GM12878 (cell line): ENCODE measurements at regions not wholly inside any gene's neighbourhood (a gene's known extent, or its start where the extent isn't known, plus 50 kb on each side); places are given as distances from the start of the nearest gene placed in this dataset.

Source experiments
- BHLHE40 ChIP-seq, 2 experiments: fragments of 450-650 bp in 1 of 2; IDR thresholded peaks; 2 replicates each; pipeline ENCODE4 v1.6.1; 2011 to 2017; ENCODE audit warnings: low read depth in 2 of 2, borderline replicate concordance in 1 of 2, improper control_type of control experiment in 1 of 2, low read length in 1 of 2, mild to moderate bottlenecking in 1 of 2
- CBX3 ChIP-seq: fragments of 200-600 bp; sonication (generic); IDR thresholded peaks from 2 replicates; pipeline ENCODE4 v1.6.1; 2016; ENCODE audit warnings: low read depth, borderline replicate concordance
- CTCF ChIP-seq, 3 experiments: IDR thresholded peaks in 2 of 3; conservative IDR thresholded peaks in 1 of 3; 2 replicates each; pipeline ENCODE4 v1.5.1; 2011; ENCODE audit warnings: low read depth in 3 of 3, low read length in 3 of 3, mild to moderate bottlenecking in 3 of 3, control low read depth in 2 of 3, moderate library complexity in 2 of 3, inconsistent platforms in 1 of 3, mixed read lengths in 1 of 3; ENCODE audit not compliant: control insufficient read depth in 2 of 3, insufficient read depth in 1 of 3; ENCODE audit errors: extremely low read depth in 1 of 3
- EP300 ChIP-seq, 2 experiments: fragments of 150-350 bp in 1 of 2; IDR thresholded peaks; 2 replicates each; pipeline ENCODE4 v1.6.1; 2011 to 2012; ENCODE audit warnings: low read depth in 2 of 2, low read length in 2 of 2, borderline replicate concordance in 1 of 2, improper control_type of control experiment in 1 of 2, inconsistent platforms in 1 of 2; ENCODE audit not compliant: control insufficient read depth in 1 of 2
- FOXK2 ChIP-seq: fragments of 450-650 bp; IDR thresholded peaks from 2 replicates; pipeline ENCODE4 v1.6.1; 2017; ENCODE audit warnings: mild to moderate bottlenecking, moderate library complexity
- FOXM1 ChIP-seq: IDR thresholded peaks from 2 replicates; pipeline ENCODE4 v1.6.1; 2012; ENCODE audit warnings: low read depth, mild to moderate bottlenecking, inconsistent platforms, low read length, moderate library complexity
- MXI1 ChIP-seq: fragments of 150-350 bp; IDR thresholded peaks from 2 replicates; pipeline ENCODE4 v1.6.1; 2011; ENCODE audit warnings: low read depth, mild to moderate bottlenecking, inconsistent platforms, low read length, improper control_type of control experiment
- RAD21 ChIP-seq: IDR thresholded peaks from 2 replicates; pipeline ENCODE4 v1.6.1; 2011; ENCODE audit warnings: mild to moderate bottlenecking, low read depth, low read length, moderate library complexity; ENCODE audit not compliant: insufficient read depth
- RCOR1 ChIP-seq: conservative IDR thresholded peaks from 2 replicates; pipeline ENCODE4 v1.6.1; 2012; ENCODE audit warnings: low read depth, low read length, improper control_type of control experiment
- REST ChIP-seq: IDR thresholded peaks from 2 replicates; pipeline ENCODE4 v1.6.1; 2012; ENCODE audit warnings: mild to moderate bottlenecking, low read depth, low read length
- TAF1 ChIP-seq: IDR thresholded peaks from 2 replicates; pipeline ENCODE4 v1.6.1; 2011; ENCODE audit warnings: mild to moderate bottlenecking, low read depth, low read length, borderline replicate concordance
- TARDBP ChIP-seq: IDR thresholded peaks from 2 replicates; pipeline ENCODE4 v1.6.1; 2016; ENCODE audit warnings: borderline replicate concordance
- USF2 ChIP-seq: IDR thresholded peaks from 2 replicates; pipeline ENCODE4 v1.6.1; 2011; ENCODE audit warnings: low read depth, low read length, improper control_type of control experiment, borderline replicate concordance

GRCh38 chr12:31796270-31796951 lies 67.6 kb upstream of the AMN1 start:
- no peak for TF ChIP-seq TARDBP
- no peak for TF ChIP-seq REST
- no peak for TF ChIP-seq EP300 (IDR thresholded peaks at IDR 0.05; ENCODE audit: borderline replicate concordance in 1 of 2, control insufficient read depth in 1 of 2, low read depth in 2 of 2, low read length in 2 of 2)
- no peak for TF ChIP-seq USF2
- no peak for TF ChIP-seq RCOR1
- no peak for TF ChIP-seq CBX3
- no peak for TF ChIP-seq TAF1
- TF ChIP-seq CTCF (IDR thresholded peaks at IDR 0.05 in 2 of 3, conservative IDR thresholded peaks at IDR 0.05 in 1 of 3; ENCODE audit: control insufficient read depth in 2 of 3, extremely low read depth in 1 of 3, insufficient read depth in 1 of 3, low read depth in 3 of 3, low read length in 3 of 3), result no peak
- TF ChIP-seq MXI1, result no peak
- TF ChIP-seq FOXM1, result no peak
- TF ChIP-seq BHLHE40 (IDR thresholded peaks at IDR 0.05; ENCODE audit: borderline replicate concordance in 1 of 2, low read depth in 2 of 2, low read length in 1 of 2), result no peak
- TF ChIP-seq RAD21, result no peak
- TF ChIP-seq FOXK2, result no peak
